Right renal pelvis (tissue), 4 donors: ENCODE measurements at regions not wholly inside any gene's neighbourhood (a gene's known extent, or its start where the extent isn't known, plus 50 kb on each side); places are given as distances from the start of the nearest gene placed in this dataset.
"Not testable (repeated sequence)": the region's sequence is repeated elsewhere in the genome, so short reads cannot be mapped to it uniquely, and the experiment has no call there.

Experiments
- DNase-seq, 4 donors: peaks; one replicate each; pipeline ENCODE4 v3.0.0-alpha.2; 2013; ENCODE audit warnings: low read depth in 4 of 4, low spot score in 3 of 4, missing footprints in 1 of 4

GRCh38 chr1:55819011-55819410, 603.8 kb upstream of the USP24 start:
- no peak for DNase-seq

GRCh38 chr1:55816456-55817426, 601.6 kb upstream of the USP24 start:
- DNase-seq: no peak

- no peak for DNase-seq
Observed at GRCh38 chr1:55815745-55816455, 600.7 kb upstream of the USP24 start.

GRCh38 chr1:55814967-55815366, 599.8 kb upstream of the USP24 start:
- no peak for DNase-seq

- DNase-seq: no peak
Observed at GRCh38 chr1:55813618-55814017, 598.5 kb upstream of the USP24 start.

GRCh38 chr1:55812281-55812680, 597.1 kb upstream of the USP24 start:
- DNase-seq: no peak

GRCh38 chr1:55808263-55808662, 593.1 kb upstream of the USP24 start:
- DNase-seq: no peak

GRCh38 chr1:55803429-55803828, 588.3 kb upstream of the USP24 start:
- DNase-seq: no peak

- no peak for DNase-seq
Observed at GRCh38 chr1:55801481-55801880, 586.3 kb upstream of the USP24 start.

GRCh38 chr1:55800503-55800902, 585.3 kb upstream of the USP24 start:
- no peak for DNase-seq

GRCh38 chr1:55793856-55794255, 578.7 kb upstream of the USP24 start:
- DNase-seq: no peak

- DNase-seq: no peak
Observed at GRCh38 chr1:55792870-55793269, 577.7 kb upstream of the USP24 start.

GRCh38 chr1:55789466-55789865, 574.3 kb upstream of the USP24 start:
- no peak for DNase-seq

GRCh38 chr1:55786396-55786795, 571.2 kb upstream of the USP24 start:
- DNase-seq: no peak

GRCh38 chr1:55784941-55785450, 569.8 kb upstream of the USP24 start:
- DNase-seq: not testable (repeated sequence)

- no peak for DNase-seq
Observed at GRCh38 chr1:55781944-55782482, 566.8 kb upstream of the USP24 start.

GRCh38 chr1:55781003-55781402, 565.8 kb upstream of the USP24 start:
- no peak for DNase-seq

- no peak for DNase-seq
Observed at GRCh38 chr1:55777545-55777944, 562.4 kb upstream of the USP24 start.

- DNase-seq: no peak
Observed at GRCh38 chr1:55775007-55775406, 559.8 kb upstream of the USP24 start.

GRCh38 chr1:55774446-55774845, 559.3 kb upstream of the USP24 start:
- no peak for DNase-seq

- no peak for DNase-seq
Observed at GRCh38 chr1:55773211-55773940, 558.2 kb upstream of the USP24 start.
